Upper lobe of left lung (tissue), 4 donors: ENCODE measurements at regions not wholly inside any gene's neighbourhood (a gene's known extent, or its start where the extent isn't known, plus 50 kb on each side); places are given as distances from the start of the nearest gene placed in this dataset.

ENCODE experiments used
- EP300 ChIP-seq, 4 donors: sonication (generic); formaldehyde crosslinking; IDR thresholded peaks; one replicate each; pipeline ENCODE4 v1.5.1; 2017; ENCODE audit warnings: antibody characterized with exemption in 4 of 4, control low read depth in 2 of 4
- POLR2A ChIP-seq, 4 donors: fragments of 450-650 bp; IDR thresholded peaks; one replicate each; pipeline ENCODE4 v1.5.1; 2016 to 2017; ENCODE audit warnings: antibody characterized with exemption in 4 of 4, mild to moderate bottlenecking in 2 of 4
- POLR2AphosphoS5 ChIP-seq, 2 donors: sonication (generic); formaldehyde crosslinking; IDR thresholded peaks; one replicate each; pipeline ENCODE4 v1.5.1; 2017; ENCODE audit warnings: antibody characterized with exemption in 2 of 2
- TF ChIP-seq, protein P1 (sequence below), 6 experiments: fragments of 450-650 bp in 4 of 6; fragments of 200-600 bp in 2 of 6; sonication (generic) in 2 of 6; IDR thresholded peaks; one replicate each; pipeline ENCODE4 v1.5.1; 2016 to 2019; ENCODE audit warnings: antibody characterized with exemption in 6 of 6

DNA sequence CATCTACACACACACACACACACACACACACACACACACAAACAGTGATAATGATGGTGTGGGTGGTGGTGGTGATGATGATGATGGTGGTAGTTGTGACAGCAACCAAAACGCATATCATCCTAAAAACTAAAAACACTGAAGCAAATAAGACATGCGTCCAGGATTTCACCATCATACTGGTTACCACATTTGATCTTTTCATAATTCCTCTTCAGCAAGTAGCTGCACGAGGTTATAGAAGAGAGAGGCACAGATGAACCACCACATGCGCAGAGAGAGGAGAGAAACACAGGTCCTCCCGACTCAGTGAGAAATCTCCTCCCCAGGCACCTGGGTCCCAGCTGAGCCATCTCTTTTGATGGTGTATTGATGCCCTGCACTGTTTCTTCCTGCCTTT lies 393.3 kb downstream of the METTL4 start:
- TF ChIP-seq, protein P1, sequence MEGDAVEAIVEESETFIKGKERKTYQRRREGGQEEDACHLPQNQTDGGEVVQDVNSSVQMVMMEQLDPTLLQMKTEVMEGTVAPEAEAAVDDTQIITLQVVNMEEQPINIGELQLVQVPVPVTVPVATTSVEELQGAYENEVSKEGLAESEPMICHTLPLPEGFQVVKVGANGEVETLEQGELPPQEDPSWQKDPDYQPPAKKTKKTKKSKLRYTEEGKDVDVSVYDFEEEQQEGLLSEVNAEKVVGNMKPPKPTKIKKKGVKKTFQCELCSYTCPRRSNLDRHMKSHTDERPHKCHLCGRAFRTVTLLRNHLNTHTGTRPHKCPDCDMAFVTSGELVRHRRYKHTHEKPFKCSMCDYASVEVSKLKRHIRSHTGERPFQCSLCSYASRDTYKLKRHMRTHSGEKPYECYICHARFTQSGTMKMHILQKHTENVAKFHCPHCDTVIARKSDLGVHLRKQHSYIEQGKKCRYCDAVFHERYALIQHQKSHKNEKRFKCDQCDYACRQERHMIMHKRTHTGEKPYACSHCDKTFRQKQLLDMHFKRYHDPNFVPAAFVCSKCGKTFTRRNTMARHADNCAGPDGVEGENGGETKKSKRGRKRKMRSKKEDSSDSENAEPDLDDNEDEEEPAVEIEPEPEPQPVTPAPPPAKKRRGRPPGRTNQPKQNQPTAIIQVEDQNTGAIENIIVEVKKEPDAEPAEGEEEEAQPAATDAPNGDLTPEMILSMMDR (IDR thresholded peaks at IDR 0.05) = no peak
- TF ChIP-seq EP300 (IDR thresholded peaks at IDR 0.05) (no peak), POLR2A (IDR thresholded peaks at IDR 0.05) (no peak), POLR2AphosphoS5 (IDR thresholded peaks at IDR 0.05) (no peak)
